ENCODE measurements at regions not wholly inside any gene's neighbourhood (a gene's known extent, or its start where the extent isn't known, plus 50 kb on each side); places are given as distances from the start of the nearest gene placed in this dataset.
"Not testable (repeated sequence)": the region's sequence is repeated elsewhere in the genome, so short reads cannot be mapped to it uniquely, and the experiment has no call there.

GRCh38 chr9:29189221-29189620 lies 1615.9 kb upstream of the C9orf72 start:
- FAIRE-seq; CTCF ChIA-PET (ENCODE audit: low intra/inter-chr PET ratio); H3K9me1 ChIP-seq (ENCODE audit: control insufficient read depth, insufficient read depth, low read length); H3K9ac ChIP-seq (ENCODE audit: insufficient read depth in 1 of 2, low read depth in 2 of 2, low read length in 2 of 2); H3K9me3 ChIP-seq (replicated peaks; ENCODE audit: control insufficient read depth, insufficient read depth, low read depth, low read length); H3K27me3 ChIP-seq (ENCODE audit: control insufficient read depth in 2 of 2, insufficient read depth in 2 of 2, low read length in 2 of 2); H3K27ac ChIP-seq (ENCODE audit: extremely low read depth, low read depth, low read length); POLR2A ChIA-PET; intact Hi-C loops (cut with micrococcal nuclease); H3K4me2 ChIP-seq (ENCODE audit: insufficient read depth, low read length); in situ Hi-C loops (cut with MboI); DNase-seq (ENCODE audit: extremely low read depth in 1 of 4, low spot score in 3 of 4); H3K4me3 ChIP-seq; H3K36me3 ChIP-seq (ENCODE audit: control insufficient read depth, insufficient read depth, low read length); H4K20me1 ChIP-seq (replicated peaks; ENCODE audit: control insufficient read depth, insufficient read depth, low read length); H3K79me2 ChIP-seq (ENCODE audit: control insufficient read depth, insufficient read depth, low read length); H3K4me1 ChIP-seq (replicated peaks in 1 of 2; ENCODE audit: control insufficient read depth in 2 of 2, insufficient read depth in 2 of 2, low read length in 2 of 2); BruUV-seq (replicated peaks); H2AFZ ChIP-seq (ENCODE audit: low read depth, low read length); ATAC-seq: not testable (repeated sequence)
- WGBS (ENCODE audit: insufficient coverage, low coverage, missing lambda C conversion rate): no CpG with 5 or more reads among the region's 33 CpGs

GRCh38 chr9:29198861-29199260 lies 1625.6 kb upstream of the C9orf72 start:
- CTCF ChIA-PET (ENCODE audit: low intra/inter-chr PET ratio): no interaction called here

More at GRCh38 chr9:29198861-29199260, 1625.6 kb upstream of the C9orf72 start:
- Histone ChIP-seq H3K27me3 (ENCODE audit: control insufficient read depth in 2 of 2, insufficient read depth in 2 of 2, low read length in 2 of 2) (no peaks in the 10 kb centered on the region), H3K9me1 (ENCODE audit: control insufficient read depth, insufficient read depth, low read length) (no peaks in the 10 kb centered on the region), H3K9me3 (replicated peaks; ENCODE audit: control insufficient read depth, insufficient read depth, low read depth, low read length) (no peaks in the 10 kb centered on the region), H3K9ac (ENCODE audit: insufficient read depth in 1 of 2, low read depth in 2 of 2, low read length in 2 of 2) (no peak overlapping the region), H3K79me2 (ENCODE audit: control insufficient read depth, insufficient read depth, low read length) (no peaks in the 10 kb centered on the region), H2AFZ (ENCODE audit: low read depth, low read length) (no peak overlapping the region), H3K4me2 (ENCODE audit: insufficient read depth, low read length) (no peak overlapping the region), H4K20me1 (replicated peaks; ENCODE audit: control insufficient read depth, insufficient read depth, low read length) (no peaks in the 10 kb centered on the region), H3K27ac (ENCODE audit: extremely low read depth, low read depth, low read length) (no peak overlapping the region), H3K4me1 (replicated peaks in 1 of 2; ENCODE audit: control insufficient read depth in 2 of 2, insufficient read depth in 2 of 2, low read length in 2 of 2) (no peaks in the 10 kb centered on the region), H3K36me3 (ENCODE audit: control insufficient read depth, insufficient read depth, low read length) (no peaks in the 10 kb centered on the region), H3K4me3 (no peak overlapping the region)
- POLR2A ChIA-PET: no interaction called here
- BruUV-seq (replicated peaks): no TSS peak
- WGBS (ENCODE audit: insufficient coverage, low coverage, missing lambda C conversion rate): no CpG with 5 or more reads among the region's 4 CpGs
- in situ Hi-C loops (cut with MboI) (no loop called here), intact Hi-C loops (cut with micrococcal nuclease) (no loop called here)
- ATAC-seq (no peak), DNase-seq (ENCODE audit: extremely low read depth in 1 of 4, low spot score in 3 of 4) (no peak), FAIRE-seq (no peak)
- TF ChIP-seq ZNF146 (CRISPR knock-in tag; IDR thresholded peaks at IDR 0.05; ENCODE audit: unreplicated experiment) (no peak), CHD1 (IDR thresholded peaks at IDR 0.05; ENCODE audit: low read length) (no peak), HSF4 (CRISPR knock-in tag; IDR thresholded peaks at IDR 0.05; ENCODE audit: borderline replicate concordance) (no peak), DPF2 (IDR thresholded peaks at IDR 0.05) (no peak), SLC30A9 (CRISPR knock-in tag; IDR thresholded peaks at IDR 0.05) (no peak), SETDB1 (IDR thresholded peaks at IDR 0.05; ENCODE audit: low read length) (no peak), SOX6 (IDR thresholded peaks at IDR 0.05) (no peak), ZNF785 (CRISPR knock-in tag; IDR thresholded peaks at IDR 0.05) (no peak), NR2C1 (IDR thresholded peaks at IDR 0.05) (no peak), NR2C1 (tag; IDR thresholded peaks at IDR 0.05) (no peak), SRSF7 (optimal IDR thresholded peaks at IDR 0.05; ENCODE audit: low read depth, low read length) (no peak), NKRF (IDR thresholded peaks at IDR 0.05; ENCODE audit: borderline replicate concordance) (no peak), ZNF398 (CRISPR knock-in tag; IDR thresholded peaks at IDR 0.05) (no peak), ZFP30 (CRISPR knock-in tag; IDR thresholded peaks at IDR 0.05; ENCODE audit: borderline replicate concordance) (no peak), JUNB (CRISPR knock-in tag; conservative IDR thresholded peaks at IDR 0.05) (no peak), SMARCA5 (IDR thresholded peaks at IDR 0.05) (no peak), STAT5B (CRISPR knock-in tag; IDR thresholded peaks at IDR 0.05) (no peak)

All from K562 (cell line).